ENCODE measurements at regions not wholly inside any gene's neighbourhood (a gene's known extent, or its start where the extent isn't known, plus 50 kb on each side); places are given as distances from the start of the nearest gene placed in this dataset.

DNA sequence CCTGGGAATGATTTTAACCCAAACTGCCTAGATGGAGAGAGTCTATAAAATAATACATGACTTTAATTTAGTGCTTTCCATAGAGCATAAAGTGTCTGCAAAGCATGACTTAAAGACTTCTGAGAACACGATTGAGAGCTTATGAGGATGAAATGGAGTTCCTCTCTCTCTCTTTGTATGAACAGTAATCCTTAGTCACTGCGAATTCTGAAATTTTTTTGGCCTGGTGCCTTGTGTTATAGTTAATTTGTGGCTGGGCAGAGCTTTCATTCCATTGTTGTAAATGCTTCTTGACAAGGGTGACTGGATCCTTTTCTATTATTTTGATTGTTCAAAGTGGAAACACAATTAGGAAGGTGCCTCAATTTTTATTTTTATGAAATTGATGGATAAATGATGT, 179.5 kb downstream of the CEP135 start:
- TF ChIP-seq CTCF (IDR thresholded peaks at IDR 0.05; ENCODE audit: extremely low read depth, missing control alignments): no peak
- no peak for DNase-seq (ENCODE audit: low spot score)

DNA sequence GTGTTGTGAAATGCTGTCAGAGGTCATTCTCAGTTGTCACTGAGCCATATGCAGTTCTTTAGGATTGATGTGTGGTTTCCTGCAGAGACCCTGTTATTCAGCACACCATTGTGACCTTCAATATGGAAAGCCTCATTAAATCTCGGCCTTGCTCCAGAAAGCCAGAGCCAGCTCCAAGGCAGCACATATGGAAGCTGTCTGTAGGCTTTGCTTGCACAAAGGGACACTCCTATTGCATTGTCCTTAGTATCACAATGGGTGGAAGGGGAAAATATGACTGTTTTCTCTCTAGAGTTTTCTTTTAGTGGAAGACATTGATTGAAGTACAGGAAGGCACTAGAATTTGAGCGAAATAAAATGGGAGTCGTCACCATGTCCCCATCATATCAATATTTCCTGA, 179.0 kb downstream of the CEP135 start:
- DNase-seq (ENCODE audit: low spot score): no peak
- no peak for TF ChIP-seq CTCF (IDR thresholded peaks at IDR 0.05; ENCODE audit: extremely low read depth, missing control alignments)

GRCh38 chr4:56123547-56123946, 174.8 kb downstream of the CEP135 start:
- no peak for DNase-seq (ENCODE audit: low spot score)
- no peak for TF ChIP-seq CTCF (IDR thresholded peaks at IDR 0.05; ENCODE audit: extremely low read depth, missing control alignments)

DNA sequence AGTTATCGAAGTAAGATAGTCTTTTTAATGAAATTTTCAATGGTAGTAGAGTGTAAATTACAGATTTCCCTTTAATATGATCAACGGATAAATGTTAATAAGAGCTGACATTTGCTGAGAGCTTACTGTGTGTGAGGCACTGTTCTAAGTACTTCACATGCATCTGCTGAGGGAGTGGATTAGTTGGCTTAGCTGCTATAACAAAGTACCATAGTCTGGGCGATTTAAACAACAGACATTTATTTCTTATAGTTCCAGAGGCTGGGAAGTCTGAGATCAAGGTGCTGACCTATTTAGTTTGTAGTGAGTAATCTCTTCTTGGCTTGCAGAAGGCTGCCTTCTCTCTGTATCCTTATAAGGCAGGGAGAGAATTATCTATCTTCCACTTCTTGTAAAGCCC, 174.3 kb downstream of the CEP135 start:
- no peak for DNase-seq (ENCODE audit: low spot score)
- no peak for TF ChIP-seq CTCF (IDR thresholded peaks at IDR 0.05; ENCODE audit: extremely low read depth, missing control alignments)

- no peak for TF ChIP-seq CTCF (IDR thresholded peaks at IDR 0.05; ENCODE audit: extremely low read depth, missing control alignments)
These were observed 170.1 kb downstream of the CEP135 start for GRCh38 chr4:56118845-56119244.

GRCh38 chr4:56118055-56118454, 169.3 kb downstream of the CEP135 start:
- DNase-seq (ENCODE audit: low spot score): no peak
- TF ChIP-seq CTCF (IDR thresholded peaks at IDR 0.05; ENCODE audit: extremely low read depth, missing control alignments): no peak

More at GRCh38 chr4:56118845-56119244, 170.1 kb downstream of the CEP135 start:
- DNase-seq (ENCODE audit: low spot score): no peak

- DNase-seq (ENCODE audit: low spot score): no peak
- no peak for TF ChIP-seq CTCF (IDR thresholded peaks at IDR 0.05; ENCODE audit: extremely low read depth, missing control alignments)
These were observed 167.2 kb downstream of the CEP135 start for GRCh38 chr4:56115898-56116297.

Measured in GM20000 (cell line).